GM13976 (cell line): ENCODE measurements at regions not wholly inside any gene's neighbourhood (a gene's known extent, or its start where the extent isn't known, plus 50 kb on each side); places are given as distances from the start of the nearest gene placed in this dataset.

Source experiments
- DNase-seq: peaks from one replicate; pipeline ENCODE4 v3.0.0; 2012; ENCODE audit warnings: low spot score
- CTCF ChIP-seq: IDR thresholded peaks from 2 replicates; pipeline ENCODE4 v1.5.1; 2012; ENCODE audit warnings: borderline replicate concordance, mild to moderate bottlenecking; ENCODE audit not compliant: insufficient read depth; ENCODE audit errors: extremely low read depth, missing control alignments, control extremely low read depth
- in situ Hi-C: fragments of 300-500 bp; cut with MboI; formaldehyde crosslinking; loops from one replicate; pipeline ENCODE4 v1.12.0; 2022; ENCODE audit warnings: low sequenced_read_pairs, mixed read lengths, inconsistent platforms; ENCODE audit not compliant: unreplicated experiment

GRCh38 chr3:117820658-117821299 lies 1111.2 kb downstream of the TUSC7 start:
- in situ Hi-C loops = no loop called here
- no peak for TF ChIP-seq CTCF
- DNase-seq = no peak

- no peak for TF ChIP-seq CTCF
- in situ Hi-C loops = no loop called here
- DNase-seq = no peak
These were observed 1112.8 kb downstream of the TUSC7 start for GRCh38 chr3:117822416-117822815.

DNA sequence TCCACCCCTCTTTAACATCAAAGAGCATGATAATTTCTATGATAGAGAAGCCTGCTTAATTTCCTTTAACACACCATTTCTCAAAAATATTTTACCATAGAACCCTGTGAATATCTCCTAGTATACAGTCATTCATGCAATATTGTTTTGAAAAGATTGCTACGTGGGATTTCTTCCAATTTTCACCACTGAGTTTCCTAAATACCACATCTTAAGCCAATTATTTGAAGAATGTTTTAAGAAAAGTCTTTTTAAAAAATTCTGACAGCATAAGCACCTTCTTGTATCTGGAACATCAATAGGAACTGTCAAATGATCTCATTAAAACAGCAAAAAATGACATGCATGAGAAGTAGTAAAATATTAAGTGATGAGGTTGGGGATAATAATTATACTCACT lies 1126.7 kb downstream of the TUSC7 start:
- in situ Hi-C loops = no loop called here
- no peak for TF ChIP-seq CTCF
- DNase-seq = no peak

DNA sequence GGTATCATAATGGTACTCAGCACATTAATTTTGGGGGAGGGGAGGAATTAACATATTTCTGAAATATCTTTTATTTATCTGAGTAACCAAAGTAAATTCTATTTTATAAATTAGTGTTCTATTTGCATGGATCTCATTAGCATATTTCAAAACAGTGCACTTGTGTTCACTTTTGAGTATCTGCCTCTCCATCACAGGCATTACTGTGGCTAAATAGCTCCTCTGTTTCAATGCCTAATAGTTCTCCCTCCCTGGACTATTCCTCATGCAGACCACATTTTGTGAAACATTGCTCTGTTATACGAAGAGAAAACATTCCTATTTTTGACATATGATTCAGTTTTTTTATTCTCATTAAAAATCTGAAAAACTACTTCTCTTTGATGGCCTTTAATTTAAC lies 1127.8 kb downstream of the TUSC7 start:
- TF ChIP-seq CTCF = no peak
- in situ Hi-C loops = no loop called here
- DNase-seq = no peak

GRCh38 chr3:117842086-117842485 lies 1132.5 kb downstream of the TUSC7 start:
- in situ Hi-C loops = no loop called here
- TF ChIP-seq CTCF = no peak

DNA sequence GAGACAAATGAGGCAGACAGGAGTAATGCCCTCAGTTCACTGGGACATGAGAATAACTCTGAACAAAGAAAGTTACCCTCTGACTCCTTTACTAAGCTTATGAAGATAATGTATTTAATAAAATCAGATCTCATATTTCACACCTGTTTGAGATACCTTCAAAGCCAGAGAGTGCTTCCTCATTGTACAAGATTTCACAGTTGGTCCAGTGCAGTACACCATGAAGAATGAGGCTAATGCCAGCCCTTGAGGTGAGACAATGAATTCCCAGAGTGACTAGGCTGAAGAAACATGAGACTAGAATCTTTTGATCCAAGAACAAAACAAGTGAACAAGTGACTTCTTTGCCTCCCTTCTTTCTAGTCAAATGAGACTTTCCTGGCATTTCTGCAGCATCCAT lies 1133.8 kb downstream of the TUSC7 start:
- TF ChIP-seq CTCF = no peak
- in situ Hi-C loops = no loop called here
- no peak for DNase-seq

More at GRCh38 chr3:117842086-117842485, 1132.5 kb downstream of the TUSC7 start:
- DNase-seq = no peak
